MM.1S (cell line): ENCODE measurements at regions not wholly inside any gene's neighbourhood (a gene's known extent, or its start where the extent isn't known, plus 50 kb on each side); places are given as distances from the start of the nearest gene placed in this dataset.

Experiments used
- DNase-seq: peaks from one replicate; pipeline ENCODE4 v3.0.0-alpha.2; 2015
- H2AFZ ChIP-seq: fragments of 300-600 bp; sonication (generic); 2 replicates; pipeline ENCODE4 v1.6.0; 2016; ENCODE audit warnings: antibody characterized with exemption, low read length
- H3F3A ChIP-seq: fragments of 300-600 bp; sonication (generic); 2 replicates; pipeline ENCODE4 v1.6.1; 2016; ENCODE audit warnings: mild to moderate bottlenecking, antibody characterized with exemption, low read length, moderate library complexity, mixed read lengths; ENCODE audit not compliant: insufficient read depth
- H3K27ac ChIP-seq: fragments of 300-600 bp; sonication (generic); 2 replicates; pipeline ENCODE4 v1.5.1; 2016; ENCODE audit warnings: mild to moderate bottlenecking, low read length
- H3K27me3 ChIP-seq: fragments of 300-600 bp; sonication (generic); replicated peaks from 2 replicates; pipeline ENCODE4 v1.6.0; 2016; ENCODE audit warnings: low read length; ENCODE audit not compliant: insufficient read depth
- H3K36me3 ChIP-seq: fragments of 300-600 bp; sonication (generic); replicated peaks from 2 replicates; pipeline ENCODE4 v1.6.1; 2016; ENCODE audit warnings: mild to moderate bottlenecking, low read length, mixed read lengths; ENCODE audit not compliant: insufficient read depth
- H3K4me1 ChIP-seq: fragments of 300-600 bp; sonication (generic); 2 replicates; pipeline ENCODE4 v1.6.1; 2016; ENCODE audit warnings: low read length, mixed read lengths
- H3K4me2 ChIP-seq: fragments of 300-600 bp; sonication (generic); 2 replicates; pipeline ENCODE4 v1.6.0; 2016; ENCODE audit warnings: low read depth, low read length
- H3K4me3 ChIP-seq: fragments of 300-600 bp; sonication (generic); 2 replicates; pipeline ENCODE4 v1.5.1; 2016; ENCODE audit warnings: low read length, mixed read lengths
- H3K79me2 ChIP-seq: fragments of 300-600 bp; sonication (generic); 2 replicates; pipeline ENCODE4 v1.6.1; 2016; ENCODE audit warnings: mixed run types, low read length, mixed read lengths
- H3K9ac ChIP-seq: fragments of 300-600 bp; sonication (generic); 2 replicates; pipeline ENCODE4 v1.6.1; 2016; ENCODE audit warnings: low read length, mixed read lengths
- H3K9me2 ChIP-seq: fragments of 300-600 bp; sonication (generic); replicated peaks from 2 replicates; pipeline ENCODE4 v1.6.1; 2016; ENCODE audit warnings: mild to moderate bottlenecking, low read length, mixed read lengths; ENCODE audit not compliant: insufficient read depth
- H3K9me3 ChIP-seq: fragments of 300-600 bp; sonication (generic); replicated peaks from 2 replicates; pipeline ENCODE4 v1.6.1; 2016; ENCODE audit warnings: mild to moderate bottlenecking, low read length, mixed read lengths; ENCODE audit not compliant: insufficient read depth
- H4K20me1 ChIP-seq: fragments of 300-600 bp; sonication (generic); 2 replicates; pipeline ENCODE4 v1.6.1; 2016; ENCODE audit warnings: mild to moderate bottlenecking, low read length, moderate library complexity, mixed read lengths; ENCODE audit not compliant: insufficient read depth
- EZH2 ChIP-seq: fragments of 300-600 bp; sonication (generic); optimal IDR thresholded peaks from 2 replicates; pipeline ENCODE3; 2017; ENCODE audit warnings: low read depth, mild to moderate bottlenecking, antibody characterized with exemption, low read length, mixed read lengths
- EZH2phosphoT487 ChIP-seq: fragments of 300-600 bp; sonication (generic); IDR thresholded peaks from 2 replicates; pipeline ENCODE4 v1.6.1; 2018; ENCODE audit warnings: antibody characterized with exemption, low read length
- TF ChIP-seq, protein P1 (sequence below): fragments of 300-600 bp; sonication (generic); IDR thresholded peaks from 2 replicates; pipeline ENCODE4 v1.5.1; 2016; ENCODE audit warnings: antibody characterized with exemption, low read length, mixed read lengths

DNA sequence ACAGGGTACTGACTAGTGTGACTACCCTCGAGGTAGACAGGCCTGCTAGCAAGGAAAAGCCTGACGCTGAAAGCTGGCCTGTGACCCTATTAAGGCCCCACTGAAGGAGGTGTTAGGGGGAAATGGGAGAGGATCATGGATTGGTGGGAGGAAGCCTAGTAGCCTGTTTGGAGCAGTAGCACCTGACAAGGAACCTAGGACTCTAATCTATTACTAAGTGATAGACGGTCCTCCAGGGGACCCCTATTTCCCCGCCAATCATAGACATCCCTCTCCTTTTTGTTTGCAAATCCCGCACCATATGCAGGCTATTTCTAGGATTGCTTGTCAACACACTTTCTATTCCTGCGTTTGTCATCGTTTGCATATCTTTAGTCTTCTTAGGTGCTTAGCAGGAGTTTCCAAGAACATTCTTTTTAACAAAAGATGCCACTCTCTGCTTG lies 1338.8 kb upstream of the MIR17HG start:
- TF ChIP-seq, protein P1, sequence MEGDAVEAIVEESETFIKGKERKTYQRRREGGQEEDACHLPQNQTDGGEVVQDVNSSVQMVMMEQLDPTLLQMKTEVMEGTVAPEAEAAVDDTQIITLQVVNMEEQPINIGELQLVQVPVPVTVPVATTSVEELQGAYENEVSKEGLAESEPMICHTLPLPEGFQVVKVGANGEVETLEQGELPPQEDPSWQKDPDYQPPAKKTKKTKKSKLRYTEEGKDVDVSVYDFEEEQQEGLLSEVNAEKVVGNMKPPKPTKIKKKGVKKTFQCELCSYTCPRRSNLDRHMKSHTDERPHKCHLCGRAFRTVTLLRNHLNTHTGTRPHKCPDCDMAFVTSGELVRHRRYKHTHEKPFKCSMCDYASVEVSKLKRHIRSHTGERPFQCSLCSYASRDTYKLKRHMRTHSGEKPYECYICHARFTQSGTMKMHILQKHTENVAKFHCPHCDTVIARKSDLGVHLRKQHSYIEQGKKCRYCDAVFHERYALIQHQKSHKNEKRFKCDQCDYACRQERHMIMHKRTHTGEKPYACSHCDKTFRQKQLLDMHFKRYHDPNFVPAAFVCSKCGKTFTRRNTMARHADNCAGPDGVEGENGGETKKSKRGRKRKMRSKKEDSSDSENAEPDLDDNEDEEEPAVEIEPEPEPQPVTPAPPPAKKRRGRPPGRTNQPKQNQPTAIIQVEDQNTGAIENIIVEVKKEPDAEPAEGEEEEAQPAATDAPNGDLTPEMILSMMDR = no peak
- TF ChIP-seq EZH2phosphoT487 = no peak
- no peak for TF ChIP-seq EZH2
- no peak overlapping the region for H3K27ac ChIP-seq
- no peaks in the 10 kb centered on the region for H4K20me1 ChIP-seq
- no peaks in the 10 kb centered on the region for H3K79me2 ChIP-seq
- H3K9me2 ChIP-seq = no peaks in the 10 kb centered on the region
- H3K9me3 ChIP-seq = no peaks in the 10 kb centered on the region
- DNase-seq = no peak
- H2AFZ ChIP-seq = 0 out of 2 replicates have a peak overlapping the region, but pooled peaks have one; percentile 15
- no peaks in the 10 kb centered on the region for H3K36me3 ChIP-seq
- H3K27me3 ChIP-seq = no peaks in the 10 kb centered on the region
- no peaks in the 10 kb centered on the region for H3K4me1 ChIP-seq
- no peak overlapping the region for H3K9ac ChIP-seq
- H3K4me2 ChIP-seq = 0 out of 2 replicates have a peak overlapping the region, but pooled peaks have one; percentile 4
- H3K4me3 ChIP-seq = no peak overlapping the region
- no peaks in the 10 kb centered on the region for H3F3A ChIP-seq

DNA sequence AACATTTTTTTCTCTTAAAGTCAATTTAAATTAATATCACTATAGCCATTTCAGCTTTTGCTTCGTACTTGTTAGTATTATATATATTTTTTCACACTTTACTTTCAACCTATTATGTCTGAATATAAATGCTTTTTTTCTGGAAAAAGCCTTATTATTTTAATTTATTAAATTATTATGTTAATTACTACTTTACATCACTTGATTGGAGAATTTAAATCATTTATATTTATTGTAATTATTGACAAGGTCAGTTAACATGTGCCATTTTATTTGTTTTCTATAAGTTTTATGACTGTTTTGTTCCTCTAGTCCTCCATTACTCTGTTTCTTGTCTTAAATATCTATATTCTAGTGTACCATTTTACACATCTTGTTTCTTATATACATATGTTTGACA lies 1333.4 kb upstream of the MIR17HG start:
- H3K4me1 ChIP-seq = no peaks in the 10 kb centered on the region
- no peak overlapping the region for H3K9ac ChIP-seq
- H3K4me2 ChIP-seq = no peak overlapping the region
- H3K9me2 ChIP-seq = no peaks in the 10 kb centered on the region
- TF ChIP-seq, protein P1 = no peak
- no peak for TF ChIP-seq EZH2phosphoT487
- no peak for TF ChIP-seq EZH2
- H3F3A ChIP-seq = no peaks in the 10 kb centered on the region
- no peak overlapping the region for H2AFZ ChIP-seq
- H3K79me2 ChIP-seq = no peaks in the 10 kb centered on the region
- no peak overlapping the region for H3K27ac ChIP-seq
- H3K36me3 ChIP-seq = no peaks in the 10 kb centered on the region
- H3K27me3 ChIP-seq = no peaks in the 10 kb centered on the region
- DNase-seq = no peak
- H3K4me3 ChIP-seq = no peak overlapping the region
- H4K20me1 ChIP-seq = no peaks in the 10 kb centered on the region
- H3K9me3 ChIP-seq = no peaks in the 10 kb centered on the region

DNA sequence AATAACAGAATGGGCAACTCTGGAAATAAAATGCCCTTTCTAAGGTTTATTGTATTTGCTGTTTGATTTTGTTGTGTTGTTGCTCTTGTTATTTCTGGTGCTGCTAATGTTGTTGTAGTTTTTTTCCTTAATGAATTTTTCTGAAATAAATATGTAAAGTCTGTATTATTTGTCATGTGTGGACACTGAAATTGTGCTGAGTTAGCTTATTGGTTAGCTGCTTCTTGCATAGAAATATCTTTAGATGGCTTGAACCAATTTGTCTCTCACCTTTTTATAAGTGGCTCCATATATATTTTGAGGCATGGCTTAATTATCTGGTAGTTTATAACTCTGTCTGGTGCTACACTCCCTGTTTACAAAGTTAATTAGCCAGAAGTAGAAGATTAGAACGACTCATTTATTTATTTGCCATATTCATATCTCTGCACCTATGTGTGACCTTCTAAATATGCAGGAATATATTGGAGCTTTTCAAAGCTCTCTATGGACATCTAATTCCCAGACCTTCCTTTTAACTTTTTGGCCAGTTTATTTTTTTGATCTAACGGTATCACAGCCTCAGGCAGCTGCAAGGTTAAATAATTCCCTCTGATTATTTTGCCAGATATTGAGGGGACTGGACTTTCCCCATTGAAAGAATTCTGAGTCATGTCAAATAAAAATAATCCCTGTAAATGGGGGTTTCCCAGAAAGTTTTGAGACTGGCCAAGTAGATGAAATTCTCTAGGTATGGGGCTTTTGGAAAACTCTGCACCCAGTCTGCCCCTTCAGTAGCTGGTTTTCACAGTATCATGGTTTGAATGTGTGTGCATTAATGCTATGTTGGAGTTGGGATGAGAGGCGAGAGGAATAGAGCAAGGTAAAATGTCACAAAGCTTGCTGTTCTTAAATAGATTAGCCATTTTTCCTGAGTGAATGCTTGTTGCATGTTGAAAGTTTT lies 1331.7 kb upstream of the MIR17HG start:
- TF ChIP-seq EZH2 (no peak), EZH2phosphoT487 (no peak)
- TF ChIP-seq, protein P1 = no peak
- Histone ChIP-seq H2AFZ (no peak overlapping the region), H3K4me1 (no peaks in the 10 kb centered on the region), H3K4me3 (no peak overlapping the region), H3K9me2 (no peaks in the 10 kb centered on the region), H3K79me2 (no peaks in the 10 kb centered on the region), H3K9ac (no peak overlapping the region), H3K4me2 (no peak overlapping the region), H3K9me3 (no peaks in the 10 kb centered on the region), H3K36me3 (no peaks in the 10 kb centered on the region), H3F3A (no peaks in the 10 kb centered on the region), H4K20me1 (no peaks in the 10 kb centered on the region), H3K27me3 (no peaks in the 10 kb centered on the region), H3K27ac (no peak overlapping the region)
- no peak for DNase-seq
